ENCODE measurements at regions not wholly inside any gene's neighbourhood (a gene's known extent, or its start where the extent isn't known, plus 50 kb on each side); places are given as distances from the start of the nearest gene placed in this dataset.

DNA sequence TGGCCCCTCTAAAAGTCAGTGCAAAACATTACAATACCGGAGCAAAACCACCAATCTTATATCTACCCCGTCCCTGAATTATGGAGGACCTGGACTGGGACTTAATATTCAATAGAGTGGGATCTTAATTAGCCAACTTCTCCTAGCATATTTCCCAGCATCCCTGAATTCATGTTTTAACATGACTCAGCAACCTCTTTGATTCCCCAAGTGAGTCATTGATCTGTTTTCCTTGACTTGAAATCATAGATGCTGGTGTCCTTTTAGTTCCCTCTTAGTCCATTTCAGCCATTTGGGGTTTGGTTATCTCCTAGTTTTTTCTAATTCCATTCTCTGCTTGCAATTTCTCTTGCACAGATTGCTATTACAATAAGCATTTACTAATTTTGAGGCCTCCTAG, 677.7 kb upstream of the CELF4 start:
- H3K9me3 ChIP-seq (ENCODE audit: low read length): no peaks in the 10 kb centered on the region
- H3F3A ChIP-seq (ENCODE audit: insufficient read depth, low read length): no peaks in the 10 kb centered on the region
- no peak overlapping the region for H3K4me2 ChIP-seq (ENCODE audit: low read length)
- no peak overlapping the region for H2AFZ ChIP-seq (ENCODE audit: low read length)
- H3K4me3 ChIP-seq (ENCODE audit: low read depth, low read length, poor library complexity, severe bottlenecking): no peak overlapping the region
- H3K9me2 ChIP-seq (ENCODE audit: low read depth, low read length): no peaks in the 10 kb centered on the region
- H3K27me3 ChIP-seq (ENCODE audit: insufficient read depth, low read length): no peaks in the 10 kb centered on the region
- no peak for TF ChIP-seq EZH2 (IDR thresholded peaks at IDR 0.05; ENCODE audit: borderline replicate concordance, low read length)
- TF ChIP-seq, protein P1, sequence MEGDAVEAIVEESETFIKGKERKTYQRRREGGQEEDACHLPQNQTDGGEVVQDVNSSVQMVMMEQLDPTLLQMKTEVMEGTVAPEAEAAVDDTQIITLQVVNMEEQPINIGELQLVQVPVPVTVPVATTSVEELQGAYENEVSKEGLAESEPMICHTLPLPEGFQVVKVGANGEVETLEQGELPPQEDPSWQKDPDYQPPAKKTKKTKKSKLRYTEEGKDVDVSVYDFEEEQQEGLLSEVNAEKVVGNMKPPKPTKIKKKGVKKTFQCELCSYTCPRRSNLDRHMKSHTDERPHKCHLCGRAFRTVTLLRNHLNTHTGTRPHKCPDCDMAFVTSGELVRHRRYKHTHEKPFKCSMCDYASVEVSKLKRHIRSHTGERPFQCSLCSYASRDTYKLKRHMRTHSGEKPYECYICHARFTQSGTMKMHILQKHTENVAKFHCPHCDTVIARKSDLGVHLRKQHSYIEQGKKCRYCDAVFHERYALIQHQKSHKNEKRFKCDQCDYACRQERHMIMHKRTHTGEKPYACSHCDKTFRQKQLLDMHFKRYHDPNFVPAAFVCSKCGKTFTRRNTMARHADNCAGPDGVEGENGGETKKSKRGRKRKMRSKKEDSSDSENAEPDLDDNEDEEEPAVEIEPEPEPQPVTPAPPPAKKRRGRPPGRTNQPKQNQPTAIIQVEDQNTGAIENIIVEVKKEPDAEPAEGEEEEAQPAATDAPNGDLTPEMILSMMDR (IDR thresholded peaks at IDR 0.05; ENCODE audit: low read length): no peak
- no peaks in the 10 kb centered on the region for H3K36me3 ChIP-seq (ENCODE audit: insufficient read depth, low read length)
- no peaks in the 10 kb centered on the region for H3K4me1 ChIP-seq (ENCODE audit: insufficient read depth, low read length, severe bottlenecking)
- H3K9ac ChIP-seq (ENCODE audit: low read length): no peak overlapping the region
- no peaks in the 10 kb centered on the region for H4K20me1 ChIP-seq (ENCODE audit: insufficient read depth, low read length)
- H3K79me2 ChIP-seq (ENCODE audit: insufficient read depth, low read length): no peaks in the 10 kb centered on the region
- H3K27ac ChIP-seq (ENCODE audit: low read depth, low read length, poor library complexity, severe bottlenecking): no peak overlapping the region

DNA sequence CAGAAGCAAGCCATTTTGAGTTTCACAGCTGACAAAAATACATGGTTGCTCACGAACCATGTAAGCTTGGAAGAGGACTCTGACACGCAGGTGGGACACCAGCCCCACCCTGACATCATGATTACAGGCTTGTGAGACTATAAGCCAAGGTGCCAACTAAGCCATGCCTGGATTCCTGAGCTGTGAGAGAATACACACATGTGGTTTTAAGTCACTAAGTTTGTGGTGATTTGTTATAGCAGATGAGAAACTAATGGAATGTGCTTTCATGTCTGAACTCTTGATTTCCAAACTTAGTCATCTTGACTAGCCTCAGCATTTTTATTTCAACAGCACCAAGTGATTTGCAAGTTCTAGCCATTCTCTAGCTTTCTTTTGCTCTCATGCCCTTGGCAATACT, 676.1 kb upstream of the CELF4 start:
- Histone ChIP-seq H2AFZ (ENCODE audit: low read length) (no peak overlapping the region), H3K27ac (ENCODE audit: low read depth, low read length, poor library complexity, severe bottlenecking) (no peak overlapping the region), H3K4me1 (ENCODE audit: insufficient read depth, low read length, severe bottlenecking) (no peaks in the 10 kb centered on the region), H3K9me3 (ENCODE audit: low read length) (no peaks in the 10 kb centered on the region), H3K4me3 (ENCODE audit: low read depth, low read length, poor library complexity, severe bottlenecking) (no peak overlapping the region), H3K9ac (ENCODE audit: low read length) (no peak overlapping the region), H3K27me3 (ENCODE audit: insufficient read depth, low read length) (no peaks in the 10 kb centered on the region), H3K36me3 (ENCODE audit: insufficient read depth, low read length) (no peaks in the 10 kb centered on the region), H3K79me2 (ENCODE audit: insufficient read depth, low read length) (no peaks in the 10 kb centered on the region), H3F3A (ENCODE audit: insufficient read depth, low read length) (no peaks in the 10 kb centered on the region), H4K20me1 (ENCODE audit: insufficient read depth, low read length) (no peaks in the 10 kb centered on the region), H3K4me2 (ENCODE audit: low read length) (no peak overlapping the region), H3K9me2 (ENCODE audit: low read depth, low read length) (no peaks in the 10 kb centered on the region)
- no peak for TF ChIP-seq EZH2 (IDR thresholded peaks at IDR 0.05; ENCODE audit: borderline replicate concordance, low read length)
- TF ChIP-seq, protein P1 (IDR thresholded peaks at IDR 0.05; ENCODE audit: low read length): no peak

DNA sequence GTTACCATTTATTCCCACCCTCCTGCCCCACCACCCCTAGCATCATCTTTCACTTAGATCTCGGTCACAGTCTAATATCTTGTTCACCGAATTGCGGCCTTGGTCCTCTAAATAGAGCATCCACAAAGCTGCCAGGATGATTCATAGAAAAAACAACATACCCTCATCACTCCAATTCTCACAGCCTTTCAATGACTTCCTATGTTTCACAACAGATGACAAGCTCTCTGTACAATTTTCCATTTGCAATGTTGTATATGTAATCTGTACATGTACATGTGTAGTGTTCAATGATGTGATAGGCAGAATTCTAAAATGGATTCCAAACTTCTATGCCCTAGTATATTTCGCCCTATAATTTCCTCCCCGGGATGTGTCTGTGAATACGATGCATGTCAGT, 675.6 kb upstream of the CELF4 start:
- Histone ChIP-seq H3K9ac (ENCODE audit: low read length) (no peak overlapping the region), H4K20me1 (ENCODE audit: insufficient read depth, low read length) (no peaks in the 10 kb centered on the region), H2AFZ (ENCODE audit: low read length) (no peak overlapping the region), H3K4me2 (ENCODE audit: low read length) (no peak overlapping the region), H3K9me3 (ENCODE audit: low read length) (no peaks in the 10 kb centered on the region), H3K79me2 (ENCODE audit: insufficient read depth, low read length) (no peaks in the 10 kb centered on the region), H3F3A (ENCODE audit: insufficient read depth, low read length) (no peaks in the 10 kb centered on the region), H3K9me2 (ENCODE audit: low read depth, low read length) (no peaks in the 10 kb centered on the region), H3K27me3 (ENCODE audit: insufficient read depth, low read length) (no peaks in the 10 kb centered on the region), H3K36me3 (ENCODE audit: insufficient read depth, low read length) (no peaks in the 10 kb centered on the region), H3K27ac (ENCODE audit: low read depth, low read length, poor library complexity, severe bottlenecking) (no peak overlapping the region), H3K4me3 (ENCODE audit: low read depth, low read length, poor library complexity, severe bottlenecking) (no peak overlapping the region), H3K4me1 (ENCODE audit: insufficient read depth, low read length, severe bottlenecking) (no peaks in the 10 kb centered on the region)
- TF ChIP-seq, protein P1 (IDR thresholded peaks at IDR 0.05; ENCODE audit: low read length): no peak
- no peak for TF ChIP-seq EZH2 (IDR thresholded peaks at IDR 0.05; ENCODE audit: borderline replicate concordance, low read length)
